Posterior cingulate gyrus (tissue), 11 donors: ENCODE measurements at regions not wholly inside any gene's neighbourhood (a gene's known extent, or its start where the extent isn't known, plus 50 kb on each side); places are given as distances from the start of the nearest gene placed in this dataset.

ENCODE experiments used
- DNase-seq, 10 donors: peaks; one replicate each; pipeline versions ENCODE4 v3.0.0 to v3.0.0-alpha.2; 2020 to 2021; ENCODE audit warnings: mixed read lengths in 3 of 10
- intact Hi-C: fragments of 100-400 bp; cut with DNase I; formaldehyde crosslinking; loops from one replicate; pipeline ENCODE4 v1.15.1; 2023

DNA sequence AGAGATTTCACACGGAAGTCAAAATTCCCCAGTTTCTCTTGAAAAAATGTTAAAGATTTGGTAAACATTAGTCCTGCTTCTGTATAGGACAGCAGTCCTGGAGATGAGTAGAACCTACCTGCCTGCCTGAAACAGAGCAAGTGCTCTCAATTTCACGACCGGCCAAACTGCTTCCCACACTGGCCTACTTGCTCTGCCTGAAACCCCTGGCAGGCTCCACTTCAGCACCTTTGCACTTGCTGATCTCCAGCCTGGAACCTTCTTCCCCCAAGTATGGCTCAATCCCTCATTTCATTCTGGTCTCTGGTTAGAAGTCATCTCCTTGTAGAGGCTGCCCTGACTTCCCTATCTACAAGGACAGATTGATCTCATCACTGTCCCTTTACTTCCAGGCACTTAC lies 271.4 kb downstream of the DLEU7 start:
- DNase-seq, result no peak
- intact Hi-C loops, result no loop called here

DNA sequence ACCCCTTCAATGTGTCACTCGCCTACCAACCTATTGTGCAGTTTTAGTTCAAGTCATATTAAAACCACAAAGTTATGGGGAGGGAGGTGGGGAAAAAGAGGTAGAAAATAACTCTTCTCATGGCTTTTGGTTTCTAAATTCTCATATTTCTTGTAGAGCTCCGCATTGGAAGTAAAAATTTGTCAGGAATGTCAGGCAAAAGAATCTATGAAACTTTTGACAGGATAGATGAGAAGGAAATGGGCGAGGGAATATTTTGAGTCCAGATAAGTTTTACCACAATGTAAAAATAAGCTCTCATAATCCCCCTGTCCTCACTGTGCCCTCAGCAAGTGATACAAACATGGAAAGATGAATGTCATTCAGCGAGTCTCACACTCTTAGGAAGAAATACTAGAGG lies 270.4 kb downstream of the DLEU7 start:
- DNase-seq, result no peak
- intact Hi-C loops, result no loop called here

DNA sequence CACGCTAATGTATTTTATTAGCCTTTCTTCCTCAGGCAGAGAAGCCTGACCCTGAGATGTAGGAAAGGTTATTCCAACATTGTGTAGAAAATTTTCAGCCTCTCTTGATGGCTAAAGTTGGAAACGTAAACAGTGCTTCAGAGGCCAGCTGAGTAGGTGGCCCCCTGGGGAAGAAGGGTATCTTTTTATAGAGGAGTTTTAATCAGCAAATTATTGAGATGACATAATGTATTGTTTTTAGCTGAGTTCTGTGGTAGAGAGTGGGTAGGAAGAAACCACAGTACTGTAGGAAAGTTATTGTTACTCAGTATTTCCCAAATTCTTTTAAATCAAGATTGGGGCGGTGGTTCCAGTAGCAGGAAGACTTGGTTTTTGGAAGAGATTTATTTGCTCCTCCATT lies 268.8 kb downstream of the DLEU7 start:
- intact Hi-C loops, result no loop called here
- DNase-seq, result no peak

DNA sequence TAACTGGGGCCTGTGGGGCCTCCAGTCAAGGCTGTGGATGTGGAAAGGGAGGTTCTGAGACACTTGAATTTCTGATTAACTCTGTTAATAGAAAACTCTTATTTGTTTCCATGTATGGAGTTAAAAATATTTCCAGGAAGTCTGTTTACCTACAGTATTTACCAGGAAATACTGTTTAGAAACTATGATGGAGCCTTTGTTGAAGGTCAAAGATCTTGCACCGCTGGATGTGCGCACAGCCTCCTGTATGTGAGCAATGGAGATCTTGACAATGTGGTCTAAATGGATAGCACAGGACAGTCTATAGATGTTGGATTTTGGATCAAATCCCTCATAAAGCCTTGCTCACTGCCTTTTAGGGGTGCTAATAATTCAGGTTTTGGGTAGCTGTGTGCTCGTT lies 268.4 kb downstream of the DLEU7 start:
- intact Hi-C loops, result no loop called here
- DNase-seq, result no peak

DNA sequence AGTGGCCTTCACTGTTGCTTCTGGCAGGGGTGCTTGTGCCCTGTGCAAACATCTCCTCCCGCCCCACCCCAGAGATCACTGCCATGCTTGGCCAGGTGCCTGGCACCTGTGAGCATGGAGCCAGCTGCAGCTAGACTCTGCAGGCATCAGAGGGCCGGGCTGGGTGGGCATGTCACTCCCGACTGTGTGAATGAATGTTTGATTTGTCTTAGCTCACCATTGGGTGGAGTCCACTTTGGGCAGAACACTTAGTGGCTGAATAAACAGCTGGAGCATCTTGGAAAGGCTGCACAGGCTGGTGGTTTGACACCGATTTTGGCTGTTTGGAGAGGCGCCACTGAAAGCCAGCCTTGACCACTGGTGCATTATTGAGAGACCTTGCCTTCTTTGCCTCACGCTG lies 267.3 kb downstream of the DLEU7 start:
- no peak for DNase-seq

DNA sequence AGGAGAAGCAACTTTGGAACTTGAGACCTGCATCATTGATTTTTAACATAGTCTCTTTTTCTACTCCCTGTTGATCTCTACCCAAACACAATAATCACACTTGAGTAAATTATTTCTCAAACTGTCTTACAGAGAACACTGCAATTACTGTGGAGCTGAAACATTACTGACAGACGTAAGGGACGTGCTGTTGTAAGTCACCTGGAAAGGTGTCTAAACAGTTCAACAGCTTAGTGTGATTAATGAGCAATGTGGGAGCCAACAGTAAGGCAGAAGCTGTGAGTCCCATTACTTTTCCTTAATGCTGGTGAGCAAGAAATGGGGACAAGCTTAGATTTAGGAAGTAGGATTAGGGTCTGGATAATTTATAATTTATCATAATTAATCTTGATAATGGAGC lies 265.7 kb downstream of the DLEU7 start:
- intact Hi-C loops, result no loop called here
- DNase-seq, result no peak

More for the DNA sequence above, 267.3 kb downstream of the DLEU7 start:
- intact Hi-C loops, result no loop called here

DNA sequence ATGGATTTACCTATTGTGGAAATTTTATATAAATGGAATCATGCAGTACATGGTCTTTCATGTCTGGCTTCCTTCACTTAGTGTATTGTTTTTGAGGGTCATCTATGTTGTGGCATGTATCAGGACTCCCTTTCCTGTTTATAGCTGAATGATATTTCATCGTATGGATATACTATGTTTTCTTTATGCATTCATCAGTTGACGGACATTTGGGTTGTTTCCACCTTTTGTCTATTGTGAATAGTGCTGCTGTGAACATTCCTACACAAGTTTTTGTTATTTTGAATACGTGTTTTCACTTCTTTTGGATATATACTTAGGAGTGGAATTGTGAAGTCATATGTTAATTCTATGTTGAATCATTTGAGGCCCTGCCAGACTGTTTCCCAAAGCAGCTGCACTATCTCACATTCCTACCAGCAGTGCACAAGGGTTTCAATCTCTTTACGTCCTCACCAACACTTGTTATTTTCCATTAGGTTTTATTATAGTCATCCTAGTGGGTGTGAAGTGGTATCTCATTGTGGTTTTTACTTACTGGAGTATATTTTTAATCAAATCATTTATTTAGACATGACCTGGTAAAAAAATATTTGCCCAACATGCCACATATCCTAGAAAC lies 262.7 kb downstream of the DLEU7 start:
- DNase-seq, result no peak
- intact Hi-C loops, result no loop called here

DNA sequence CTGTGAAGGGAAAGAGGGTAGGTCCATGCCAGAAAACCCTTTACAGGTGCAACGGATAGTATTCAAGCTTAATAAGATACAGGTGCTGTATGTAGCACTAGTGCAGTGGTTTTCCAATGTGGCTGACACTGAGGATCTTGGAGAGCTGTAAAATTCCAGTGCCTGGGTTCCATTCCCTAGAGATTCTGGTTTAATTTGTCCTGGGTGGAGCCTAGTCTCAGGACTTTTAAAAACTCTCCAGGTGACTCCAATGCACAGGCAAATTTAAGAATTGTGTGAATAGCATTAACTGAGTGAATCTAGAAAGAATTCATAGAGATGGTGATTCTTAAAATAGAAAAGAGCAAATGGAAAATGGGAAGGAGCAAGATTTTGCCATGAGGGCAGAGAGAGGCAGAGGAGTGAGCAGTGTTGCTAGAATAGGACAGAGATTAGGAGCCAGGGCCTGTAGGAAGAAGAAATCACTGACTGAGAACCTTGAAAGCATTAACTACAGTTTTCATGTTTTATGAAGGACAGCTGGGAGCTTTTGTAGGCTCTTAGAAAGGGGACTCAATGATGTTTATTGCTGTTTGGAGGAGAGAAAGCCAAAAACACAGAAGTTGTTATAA lies 261.8 kb downstream of the DLEU7 start:
- intact Hi-C loops, result no loop called here
- DNase-seq, result no peak

DNA sequence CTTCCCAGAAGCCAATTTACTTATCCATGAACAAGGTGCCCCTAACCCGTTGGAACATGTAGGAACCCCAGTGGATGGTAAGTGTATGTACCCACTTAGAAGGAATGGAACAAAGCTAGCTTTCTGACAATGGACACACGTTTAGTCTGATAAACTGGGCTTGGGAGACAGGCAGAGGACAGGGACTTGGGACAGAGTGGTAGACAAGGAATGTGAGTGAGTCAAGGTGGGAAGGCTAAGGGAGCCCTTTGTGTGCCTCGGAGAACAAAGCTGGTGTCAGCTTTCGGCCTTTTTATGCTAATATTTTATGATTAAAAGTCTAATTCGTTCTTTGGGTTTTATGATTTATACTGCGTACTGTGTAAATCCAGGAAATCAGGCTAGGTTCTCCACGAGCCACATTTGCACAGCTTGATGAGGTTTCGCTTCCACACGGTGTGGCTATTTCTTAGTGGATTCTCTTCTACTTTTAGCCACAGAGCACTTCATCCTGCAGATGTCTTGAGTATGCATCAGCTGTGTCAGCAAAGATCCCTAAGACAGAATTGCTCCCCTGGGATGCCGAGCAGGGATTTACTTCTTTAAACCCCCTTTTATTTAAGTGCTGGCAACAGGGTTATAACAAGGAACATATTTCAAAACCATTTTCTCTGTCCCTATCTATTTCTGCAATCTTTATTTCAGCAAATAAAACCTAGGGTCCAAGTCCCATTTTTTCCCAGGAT lies 258.5 kb downstream of the DLEU7 start:
- DNase-seq, result no peak
- intact Hi-C loops, result no loop called here

DNA sequence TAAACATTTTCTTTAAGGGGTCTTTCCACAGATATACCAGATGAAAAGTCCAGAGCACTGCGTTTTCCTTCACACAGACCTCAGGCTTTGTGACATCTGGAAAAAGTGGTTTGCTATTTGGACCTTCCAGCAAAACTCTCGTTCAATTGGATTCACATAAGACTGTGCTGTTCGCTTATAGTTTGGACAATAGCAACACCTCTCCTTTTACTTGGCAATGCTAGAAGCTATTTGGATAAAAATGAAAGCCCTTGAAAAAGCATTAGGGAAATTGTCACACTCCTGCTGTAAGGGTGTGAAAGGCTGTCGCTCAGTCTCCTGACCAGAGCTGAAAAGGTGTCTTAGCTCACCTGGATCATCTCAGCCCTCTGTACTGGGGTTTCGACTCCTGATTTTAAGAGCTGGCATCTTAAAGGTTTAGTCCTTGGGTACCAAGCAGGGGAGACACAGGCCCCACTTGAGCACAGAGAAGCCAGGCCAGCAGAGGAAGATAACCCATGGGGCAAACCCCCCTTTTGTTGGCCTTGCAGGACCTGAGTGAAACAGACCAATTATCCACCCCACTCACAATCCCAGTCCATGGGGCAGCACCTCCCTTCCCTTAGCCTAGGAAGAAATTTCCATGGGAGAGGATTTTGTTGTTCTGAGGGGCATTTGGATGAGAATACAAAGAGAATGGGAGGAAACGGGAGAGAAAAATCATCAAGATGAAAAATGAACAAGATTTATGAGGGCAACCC lies 257.6 kb downstream of the DLEU7 start:
- DNase-seq, result no peak
- intact Hi-C loops, result no loop called here

DNA sequence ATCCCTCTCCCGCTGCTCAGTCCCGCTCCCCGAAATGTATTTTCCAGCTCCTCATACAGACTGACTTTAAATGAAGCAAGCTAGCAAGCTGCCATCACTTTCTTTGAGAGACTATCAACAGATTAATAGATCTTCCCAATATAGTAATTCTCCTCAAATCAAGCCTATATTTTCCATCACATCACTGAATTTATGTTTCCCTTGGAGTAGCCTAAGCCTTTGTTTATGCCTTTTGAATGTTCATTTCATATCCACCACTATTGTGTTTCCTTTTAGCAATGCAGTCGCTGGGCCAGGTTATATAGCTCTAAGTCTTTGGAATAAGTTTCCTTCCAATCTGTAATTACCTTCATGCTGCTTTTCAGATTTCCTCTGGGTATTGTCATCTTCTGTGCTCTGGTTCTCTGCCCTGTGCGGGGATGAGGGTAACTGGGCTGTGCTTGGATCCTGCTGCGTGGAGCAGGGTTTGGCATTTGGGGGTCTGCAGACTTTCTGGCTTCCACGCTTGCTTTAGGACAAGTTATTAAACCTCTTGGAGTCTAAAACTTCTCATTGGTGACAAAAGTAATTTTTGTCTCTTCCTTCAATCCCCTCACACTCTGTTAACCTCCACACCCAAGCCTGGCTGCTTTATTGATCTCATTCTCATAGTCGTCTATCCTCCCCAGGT lies 256.9 kb downstream of the DLEU7 start:
- intact Hi-C loops, result no loop called here
- no peak for DNase-seq

DNA sequence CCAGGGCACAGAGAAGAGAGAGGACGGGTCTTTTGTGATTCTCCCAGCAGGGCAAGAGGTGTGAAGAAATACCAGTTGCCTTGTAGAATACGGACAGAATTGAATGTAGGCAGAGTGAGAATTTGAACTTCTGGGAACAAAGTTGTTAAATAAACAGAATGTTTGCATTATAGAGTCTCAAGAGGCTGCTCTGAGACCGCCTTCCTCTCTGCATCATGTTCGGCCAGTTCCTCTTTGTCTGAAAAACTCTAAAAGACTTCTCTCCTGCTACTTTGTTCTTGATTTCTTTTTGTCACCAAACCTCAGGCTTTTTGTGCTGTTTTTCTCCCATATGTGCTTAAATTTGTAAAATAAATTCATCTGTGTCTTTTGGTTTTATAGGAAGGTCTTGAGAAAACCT lies 256.4 kb downstream of the DLEU7 start:
- intact Hi-C loops, result no loop called here
- DNase-seq, result no peak

DNA sequence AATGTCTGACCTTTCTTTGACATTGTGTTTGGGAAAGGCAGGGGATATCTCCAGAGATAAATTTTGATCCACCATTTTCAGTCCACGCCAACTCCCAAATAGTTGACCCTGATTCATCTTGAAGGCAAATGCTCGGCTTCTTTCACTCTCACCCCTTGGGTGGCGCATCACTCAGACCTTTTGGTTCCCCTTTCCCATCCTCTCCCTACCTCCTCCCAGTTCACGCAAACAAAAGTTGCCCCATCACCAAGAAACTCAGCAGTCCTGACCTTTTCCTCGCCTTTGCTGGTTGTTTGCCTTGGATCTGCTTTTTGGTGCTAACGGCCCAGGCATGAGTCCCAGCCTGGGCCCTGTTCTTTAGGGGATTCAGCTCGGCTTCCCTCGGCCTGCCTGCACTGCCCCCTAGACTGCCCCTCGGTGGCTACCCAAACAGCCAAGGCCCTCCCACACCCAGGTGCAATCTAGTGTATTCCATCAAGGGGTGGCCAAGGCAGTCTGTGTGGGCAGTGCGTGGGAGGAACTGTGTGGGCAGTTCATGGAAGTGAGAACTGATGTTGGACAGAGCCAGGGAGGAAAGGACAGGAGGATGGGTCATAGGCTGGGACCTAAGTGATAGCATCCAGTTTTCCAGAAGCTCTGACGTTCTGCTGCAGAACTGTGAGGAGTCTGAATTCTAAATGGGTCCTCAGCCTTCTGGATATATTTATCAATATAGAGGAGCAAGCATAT lies 255.7 kb downstream of the DLEU7 start:
- DNase-seq, result no peak
- intact Hi-C loops, result no loop called here

DNA sequence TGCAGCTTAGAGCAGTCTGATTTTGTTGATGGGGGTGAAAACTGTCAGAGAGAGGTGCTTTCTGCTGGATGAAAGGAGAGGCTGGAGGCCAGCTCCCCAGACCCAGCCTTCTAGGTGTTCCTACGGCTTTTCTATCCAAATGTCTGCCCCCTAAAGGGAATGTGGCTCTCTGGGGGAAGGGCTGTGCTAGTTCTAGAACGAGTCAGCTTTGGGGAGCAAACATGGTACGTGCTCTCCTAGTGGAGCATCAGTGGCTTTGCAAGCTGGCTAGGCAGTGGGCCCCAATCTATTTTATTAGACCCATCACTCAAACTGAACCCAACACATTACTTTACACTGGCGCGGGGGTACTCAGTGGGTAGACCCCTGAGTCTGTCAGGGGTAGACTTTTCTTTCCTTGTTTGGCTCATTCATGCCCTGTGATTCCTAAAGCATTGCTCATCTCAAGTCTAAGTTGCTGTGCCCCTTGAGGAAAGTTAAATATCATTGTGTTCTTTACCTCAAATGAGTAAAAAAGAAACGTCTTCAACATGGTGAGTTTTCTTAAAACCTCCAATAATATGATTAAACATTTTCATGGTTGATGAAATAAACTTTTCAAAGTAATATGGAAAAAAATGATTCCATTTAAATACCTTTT lies 254.9 kb downstream of the DLEU7 start:
- no peak for DNase-seq
- intact Hi-C loops, result no loop called here

DNA sequence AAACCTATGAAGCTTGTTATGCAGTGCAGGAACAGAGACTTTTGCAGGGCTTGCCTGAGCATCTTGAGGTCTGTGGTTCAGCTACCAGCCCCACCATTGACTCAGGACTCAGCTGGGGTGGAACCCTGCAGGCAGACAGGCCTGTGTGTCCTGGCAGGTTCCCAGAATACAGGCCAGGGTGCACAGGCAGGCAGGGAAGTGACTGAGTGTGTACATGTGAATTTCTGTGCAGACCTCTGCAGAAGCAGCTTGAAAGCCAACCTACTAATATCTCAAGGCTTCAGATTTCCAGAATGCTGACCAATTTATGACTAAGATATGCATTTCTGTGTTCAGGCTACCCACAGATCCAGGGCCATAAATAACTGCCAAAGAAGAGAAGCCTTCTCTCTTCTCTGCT lies 254.4 kb downstream of the DLEU7 start:
- DNase-seq, result no peak
- intact Hi-C loops, result no loop called here

DNA sequence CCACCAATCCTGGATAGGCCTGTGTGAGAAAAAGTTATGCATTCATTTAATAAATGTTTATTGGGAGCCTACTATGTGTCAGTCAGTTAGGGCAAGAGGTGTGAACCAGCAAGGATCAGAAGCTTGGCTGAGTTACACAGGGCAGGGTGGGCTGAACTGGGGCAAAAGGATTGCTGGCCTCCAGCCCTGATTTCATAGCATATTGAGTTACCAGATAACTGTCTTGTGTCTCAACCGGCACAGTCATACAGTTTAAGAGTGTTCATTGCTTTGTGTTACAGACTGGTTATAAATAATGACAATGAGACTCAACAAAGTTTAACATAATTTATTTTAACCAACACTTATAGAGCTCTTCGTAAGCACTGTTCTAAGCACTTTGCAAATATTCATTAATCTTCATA lies 253.8 kb downstream of the DLEU7 start:
- no peak for DNase-seq
- intact Hi-C loops, result no loop called here

DNA sequence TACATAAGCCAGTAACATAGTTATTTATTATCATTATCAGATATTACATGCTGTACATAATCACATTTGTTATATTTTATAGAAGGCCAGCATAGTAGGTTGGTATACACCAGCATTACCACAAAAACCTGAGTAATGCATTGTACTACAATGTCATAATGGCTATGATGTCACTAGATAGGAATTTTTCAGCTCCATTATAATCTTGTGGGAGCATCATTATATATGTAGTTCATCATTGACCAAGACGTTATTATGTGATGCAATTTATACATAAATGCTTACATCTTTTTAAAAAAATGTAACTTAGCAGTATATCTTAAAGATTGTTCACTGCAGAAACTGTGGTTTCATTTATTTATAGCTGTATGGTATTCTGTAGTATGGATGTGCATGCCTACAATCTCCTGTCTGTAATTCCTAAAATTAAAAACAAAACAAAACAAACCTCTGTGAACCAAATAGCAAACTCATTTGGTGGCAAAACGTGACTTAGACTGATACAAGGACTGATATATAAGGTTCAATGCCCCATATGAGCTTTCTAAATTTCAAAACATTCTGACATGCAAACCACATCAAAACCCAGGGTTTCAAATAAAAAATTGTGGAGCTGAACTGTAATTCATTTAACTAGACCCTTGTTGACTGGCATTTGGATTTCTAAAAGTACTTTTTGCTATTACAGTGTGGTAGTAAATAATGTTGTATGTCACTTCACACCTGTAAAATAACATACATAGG lies 250.9 kb downstream of the DLEU7 start:
- no peak for DNase-seq
- intact Hi-C loops, result no loop called here

DNA sequence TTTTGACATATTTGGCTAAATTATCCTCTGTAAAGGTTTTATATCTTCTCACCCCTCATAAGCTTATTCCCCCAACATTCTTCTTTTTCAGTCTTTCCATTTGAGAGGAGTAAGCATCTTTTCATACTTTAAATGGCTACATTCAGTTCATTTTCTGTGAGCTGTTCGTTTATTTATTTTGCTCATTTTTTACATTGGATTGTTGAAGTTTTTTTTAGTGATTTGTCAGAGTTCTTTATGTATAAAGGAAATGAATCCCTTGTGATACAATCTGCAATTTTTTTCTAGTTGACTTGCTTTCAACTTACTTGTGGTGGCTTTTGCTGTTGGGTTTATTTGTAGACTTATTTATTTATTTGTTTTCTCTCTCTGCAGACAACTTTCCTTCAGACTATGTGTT lies 250.3 kb downstream of the DLEU7 start:
- DNase-seq, result no peak
- intact Hi-C loops, result no loop called here
